ENCODE measurements at regions not wholly inside any gene's neighbourhood (a gene's known extent, or its start where the extent isn't known, plus 50 kb on each side); places are given as distances from the start of the nearest gene placed in this dataset.

DNA sequence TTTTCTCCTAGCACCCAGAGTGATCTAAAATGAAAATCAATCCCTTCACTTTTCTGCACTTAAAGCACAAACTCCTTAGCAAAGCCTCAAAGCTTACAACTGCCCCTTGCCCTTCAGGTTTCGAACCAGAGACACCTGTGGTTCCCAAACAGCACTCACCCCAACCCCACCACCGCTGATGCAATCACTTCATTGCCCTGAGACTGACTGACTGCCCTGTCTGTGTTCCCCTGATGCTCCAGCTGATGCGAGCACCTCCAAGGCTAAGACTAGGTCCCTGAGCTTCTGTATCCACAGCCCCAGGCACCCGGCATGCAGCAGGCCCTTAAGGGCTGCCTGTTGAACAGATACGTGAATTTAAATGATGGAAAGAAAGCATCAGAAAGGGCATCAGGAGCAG lies 127.3 kb downstream of the ZNF621 start:
- intact Hi-C loops (cut with micrococcal nuclease): no loop called here
- H3K4me1 Mint-ChIP-seq: peaks cover 9% of the 10 kb centered on the region
- no peak for DNase-seq
- ChIA-PET POLR2A (no interaction called here), CTCF (no interaction called here)
- no peak for ATAC-seq (ENCODE audit: low read depth)
- no peaks in the 10 kb centered on the region for H3K9me3 Mint-ChIP-seq
- H3K4me3 Mint-ChIP-seq: no peak overlapping the region
- TF ChIP-seq, protein P1, sequence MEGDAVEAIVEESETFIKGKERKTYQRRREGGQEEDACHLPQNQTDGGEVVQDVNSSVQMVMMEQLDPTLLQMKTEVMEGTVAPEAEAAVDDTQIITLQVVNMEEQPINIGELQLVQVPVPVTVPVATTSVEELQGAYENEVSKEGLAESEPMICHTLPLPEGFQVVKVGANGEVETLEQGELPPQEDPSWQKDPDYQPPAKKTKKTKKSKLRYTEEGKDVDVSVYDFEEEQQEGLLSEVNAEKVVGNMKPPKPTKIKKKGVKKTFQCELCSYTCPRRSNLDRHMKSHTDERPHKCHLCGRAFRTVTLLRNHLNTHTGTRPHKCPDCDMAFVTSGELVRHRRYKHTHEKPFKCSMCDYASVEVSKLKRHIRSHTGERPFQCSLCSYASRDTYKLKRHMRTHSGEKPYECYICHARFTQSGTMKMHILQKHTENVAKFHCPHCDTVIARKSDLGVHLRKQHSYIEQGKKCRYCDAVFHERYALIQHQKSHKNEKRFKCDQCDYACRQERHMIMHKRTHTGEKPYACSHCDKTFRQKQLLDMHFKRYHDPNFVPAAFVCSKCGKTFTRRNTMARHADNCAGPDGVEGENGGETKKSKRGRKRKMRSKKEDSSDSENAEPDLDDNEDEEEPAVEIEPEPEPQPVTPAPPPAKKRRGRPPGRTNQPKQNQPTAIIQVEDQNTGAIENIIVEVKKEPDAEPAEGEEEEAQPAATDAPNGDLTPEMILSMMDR (IDR thresholded peaks at IDR 0.05): no peak
- peaks cover 14% of the 10 kb centered on the region for H3K36me3 Mint-ChIP-seq (ENCODE audit: low read depth)
- H3K27ac Mint-ChIP-seq: no peak overlapping the region
- no peaks in the 10 kb centered on the region for H3K27me3 Mint-ChIP-seq

DNA sequence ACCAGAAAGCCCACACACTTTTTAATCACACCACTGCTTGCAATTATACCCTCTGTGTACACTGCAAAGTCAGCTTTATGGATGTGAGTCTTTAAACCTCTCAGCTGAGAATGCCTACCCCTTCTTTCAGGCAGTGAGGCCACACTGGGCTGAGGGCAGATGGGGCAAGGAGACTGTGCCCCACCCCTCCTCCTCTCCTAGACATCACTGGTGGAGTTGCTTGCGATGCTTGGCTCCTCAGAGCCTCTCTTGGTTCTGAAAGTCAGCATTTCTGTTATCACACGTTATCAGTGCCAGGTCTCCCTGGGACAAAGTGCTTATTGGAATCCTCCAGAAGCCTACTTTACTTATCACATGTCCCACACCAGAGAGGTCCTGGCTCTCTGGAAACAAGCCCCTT lies 128.2 kb downstream of the ZNF621 start:
- no peak for ATAC-seq (ENCODE audit: low read depth)
- Mint-ChIP-seq H3K4me3 (no peak overlapping the region), H3K9me3 (peaks cover 3% of the 10 kb centered on the region), H3K4me1 (peaks cover 9% of the 10 kb centered on the region), H3K27me3 (no peaks in the 10 kb centered on the region), H3K36me3 (ENCODE audit: low read depth) (peaks cover 9% of the 10 kb centered on the region), H3K27ac (no peak overlapping the region)
- ChIA-PET CTCF (no interaction called here), POLR2A (no interaction called here)
- TF ChIP-seq, protein P1 (IDR thresholded peaks at IDR 0.05): no peak
- intact Hi-C loops (cut with micrococcal nuclease): no loop called here
- no peak for DNase-seq

DNA sequence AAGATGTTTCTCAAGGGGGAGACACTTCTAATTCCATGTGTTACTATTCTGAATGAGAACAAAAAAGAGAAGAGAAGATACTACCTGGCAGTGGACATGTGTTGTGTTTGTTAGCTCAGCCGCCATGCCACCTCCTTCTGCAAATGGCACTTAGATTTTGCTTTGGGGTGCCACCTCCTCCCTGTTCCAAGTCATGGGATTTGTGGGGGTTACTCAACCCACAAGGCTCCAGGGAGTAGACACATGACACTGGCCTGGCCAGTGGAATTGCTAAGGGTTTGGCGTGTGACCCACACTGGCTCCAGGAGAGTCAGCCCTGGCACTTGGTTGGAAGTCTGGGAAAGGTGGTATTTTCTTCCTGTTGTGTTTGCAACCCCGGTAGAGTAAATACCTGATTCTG lies 129.1 kb downstream of the ZNF621 start:
- DNase-seq (no peak), ATAC-seq (ENCODE audit: low read depth) (no peak)
- Mint-ChIP-seq H3K4me3 (no peak overlapping the region), H3K27me3 (no peaks in the 10 kb centered on the region), H3K36me3 (ENCODE audit: low read depth) (peaks cover 6% of the 10 kb centered on the region), H3K27ac (no peak overlapping the region), H3K4me1 (peaks cover 9% of the 10 kb centered on the region), H3K9me3 (peaks cover 6% of the 10 kb centered on the region)
- POLR2A ChIA-PET: no interaction called here
- intact Hi-C loops (cut with micrococcal nuclease): no loop called here
- CTCF ChIA-PET: no interaction called here
- TF ChIP-seq, protein P1 (IDR thresholded peaks at IDR 0.05): no peak

DNA sequence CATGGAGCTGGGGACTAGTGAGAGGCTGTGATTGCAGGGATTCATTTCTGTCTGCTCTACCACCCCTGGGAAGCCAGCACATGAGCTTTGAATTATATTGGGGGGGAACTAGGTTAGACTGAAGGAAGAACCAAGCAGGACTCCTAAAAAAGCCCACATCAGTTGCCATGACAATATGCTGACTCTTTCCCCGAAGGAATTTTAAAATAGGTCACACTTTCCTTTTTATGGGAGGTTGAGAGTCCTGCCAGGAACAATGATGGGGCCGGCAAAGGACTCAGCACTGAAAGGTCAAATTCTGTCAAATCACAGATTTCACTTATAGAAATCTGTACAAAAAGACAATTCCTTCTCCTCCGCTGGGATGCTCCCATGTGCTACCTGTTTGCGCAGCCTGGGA lies 130.8 kb downstream of the ZNF621 start:
- H3K36me3 Mint-ChIP-seq (ENCODE audit: low read depth): no peaks in the 10 kb centered on the region

DNA sequence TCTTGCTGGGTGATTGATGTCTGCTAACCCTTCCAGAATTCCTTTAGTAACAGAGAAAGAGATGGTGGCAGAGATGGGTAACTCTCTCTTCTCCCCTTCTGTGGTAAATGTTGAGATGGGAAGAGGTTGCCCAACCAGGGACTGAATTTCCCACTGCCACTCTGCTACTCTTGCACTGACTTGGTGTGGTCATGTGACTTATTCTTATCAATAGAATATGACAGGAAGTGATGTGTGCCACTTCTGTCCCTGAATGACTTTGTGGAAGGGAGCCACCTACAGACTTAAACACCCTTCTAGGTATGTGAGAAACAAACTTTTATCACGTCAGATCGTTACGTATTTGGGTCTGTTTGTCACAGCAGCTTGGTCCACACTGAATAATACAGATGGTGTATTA lies 132.9 kb downstream of the ZNF621 start:
- Mint-ChIP-seq H3K27ac (no peak overlapping the region), H3K27me3 (no peaks in the 10 kb centered on the region), H3K4me3 (no peak overlapping the region), H3K4me1 (peaks cover 11% of the 10 kb centered on the region), H3K9me3 (peaks cover 6% of the 10 kb centered on the region), H3K36me3 (ENCODE audit: low read depth) (no peaks in the 10 kb centered on the region)
- ATAC-seq (ENCODE audit: low read depth) (no peak), DNase-seq (no peak)
- CTCF ChIA-PET: no interaction called here
- TF ChIP-seq, protein P1 (IDR thresholded peaks at IDR 0.05): no peak
- intact Hi-C loops (cut with micrococcal nuclease): no loop called here
- POLR2A ChIA-PET: no interaction called here

More for the DNA sequence above, 130.8 kb downstream of the ZNF621 start:
- Mint-ChIP-seq H3K4me1 (peaks cover 9% of the 10 kb centered on the region), H3K27me3 (no peaks in the 10 kb centered on the region), H3K4me3 (no peak overlapping the region), H3K9me3 (peaks cover 6% of the 10 kb centered on the region), H3K27ac (no peak overlapping the region)
- intact Hi-C loops (cut with micrococcal nuclease): no loop called here
- ATAC-seq (ENCODE audit: low read depth): no peak
- no peak for DNase-seq
- ChIA-PET CTCF (no interaction called here), POLR2A (no interaction called here)
- TF ChIP-seq, protein P1 (IDR thresholded peaks at IDR 0.05): no peak
